GM18858 (cell line): ENCODE measurements at regions not wholly inside any gene's neighbourhood (a gene's known extent, or its start where the extent isn't known, plus 50 kb on each side); places are given as distances from the start of the nearest gene placed in this dataset.
"Not testable (repeated sequence)": the region's sequence is repeated elsewhere in the genome, so short reads cannot be mapped to it uniquely, and the experiment has no call there.

Experiments used
- ATAC-seq: cut with Tn5 transposase; IDR thresholded peaks from one replicate; pipeline ENCODE4 v1.9.1; 2021; ENCODE audit not compliant: unreplicated experiment

- ATAC-seq, result no peak
Observed at GRCh38 chr14:49139593-49139992, 446.6 kb downstream of the RPS29 start.

- no peak for ATAC-seq
Observed at GRCh38 chr14:49134940-49135339, 451.2 kb downstream of the RPS29 start.

- ATAC-seq, result no peak
Observed at GRCh38 chr14:49121246-49121645, 464.9 kb downstream of the RPS29 start.

- ATAC-seq, result no peak
Observed at GRCh38 chr14:49114161-49114893, 471.9 kb downstream of the RPS29 start.

- ATAC-seq, result no peak
Observed at GRCh38 chr14:49106741-49107667, 479.2 kb downstream of the RPS29 start.

- ATAC-seq, result no peak
Observed at GRCh38 chr14:49105956-49106355, 480.2 kb downstream of the RPS29 start.

GRCh38 chr14:49105512-49105911, 480.7 kb downstream of the RPS29 start:
- no peak for ATAC-seq

- no peak for ATAC-seq
Observed at GRCh38 chr14:49092345-49092744, 493.8 kb downstream of the RPS29 start.

GRCh38 chr14:49089107-49089506, 497.1 kb downstream of the RPS29 start:
- ATAC-seq, result no peak

- not testable (repeated sequence) for ATAC-seq
Observed at GRCh38 chr14:49073292-49073691, 512.9 kb downstream of the RPS29 start.

- ATAC-seq, result no peak
Observed at GRCh38 chr14:49058511-49058910, 527.7 kb downstream of the RPS29 start.

- ATAC-seq, result no peak
Observed at GRCh38 chr14:49057838-49058510, 528.2 kb downstream of the RPS29 start.

GRCh38 chr14:49056021-49056420, 530.2 kb downstream of the RPS29 start:
- ATAC-seq, result no peak

GRCh38 chr14:49052521-49052920, 533.7 kb downstream of the RPS29 start:
- ATAC-seq, result no peak

- no peak for ATAC-seq
Observed at GRCh38 chr14:49051328-49052060, 534.7 kb downstream of the RPS29 start.

- ATAC-seq, result no peak
Observed at GRCh38 chr14:49050822-49051221, 535.4 kb downstream of the RPS29 start.

GRCh38 chr14:49049711-49050110, 536.5 kb downstream of the RPS29 start:
- no peak for ATAC-seq

- ATAC-seq, result no peak
Observed at GRCh38 chr14:49044981-49045380, 541.2 kb downstream of the RPS29 start.

- ATAC-seq, result no peak
Observed at GRCh38 chr14:49036984-49037516, 549.1 kb downstream of the RPS29 start.

- ATAC-seq, result no peak
Observed at GRCh38 chr14:49036266-49036665, 549.9 kb downstream of the RPS29 start.

- ATAC-seq, result no peak
Observed at GRCh38 chr14:49033131-49033530, 553.0 kb downstream of the RPS29 start.
